Fibroblast of lung (primary cell): ENCODE measurements at regions not wholly inside any gene's neighbourhood (a gene's known extent, or its start where the extent isn't known, plus 50 kb on each side); places are given as distances from the start of the nearest gene placed in this dataset.

Experiments used
- CTCF ChIP-seq, 2 donors: IDR thresholded peaks in 1 of 2; conservative IDR thresholded peaks in 1 of 2; 1 replicate in 1 of 2; 2 replicates in 1 of 2; pipeline ENCODE4 v1.5.1; 2011 to 2012; ENCODE audit warnings: low read length in 2 of 2, control low read depth in 1 of 2, inconsistent platforms in 1 of 2, low read depth in 1 of 2, mild to moderate bottlenecking in 1 of 2
- EZH2 ChIP-seq: IDR thresholded peaks from 2 replicates; pipeline ENCODE4 v1.5.1; 2012; ENCODE audit warnings: low read length, control low read depth, mild to moderate bottlenecking; ENCODE audit errors: missing control alignments

- TF ChIP-seq EZH2 = no peak
- no peak for TF ChIP-seq CTCF (conservative IDR thresholded peaks at IDR 0.05 in 1 of 2, IDR thresholded peaks at IDR 0.05 in 1 of 2; ENCODE audit: low read depth in 1 of 2, low read length in 2 of 2)
These were observed 75.7 kb upstream of the PDE1C start for GRCh38 chr7:32145911-32146310.
